HCT116 (cell line): ENCODE measurements at regions not wholly inside any gene's neighbourhood (a gene's known extent, or its start where the extent isn't known, plus 50 kb on each side); places are given as distances from the start of the nearest gene placed in this dataset.

Experiments
- ATAC-seq: fragments of 200-7000 bp; cut with Tn5 transposase; 2 replicates; pipeline ENCODE4 v1.9.1; 2020; ENCODE audit warnings: mild to moderate bottlenecking, moderate library complexity
- BruUV-seq: library from RNA; stranded (reverse); fragments of 400-500 nt; replicated peaks from 2 replicates; lab custom pipeline; 2021; lab: Mats Ljungman, UMichigan
- CTCF ChIA-PET: fragments of 300-600 bp; sonication (Branson Sonifier 250); formaldehyde crosslinking; loops from one replicate; lab custom pipeline; 2021; ENCODE audit warnings: antibody characterized with exemption; lab: Charles Lee
- POLR2A ChIA-PET: fragments of 300-600, 350-600 bp; sonication (Branson Sonifier 250); formaldehyde crosslinking; loops from one replicate; lab custom pipeline; 2021; ENCODE audit warnings: antibody characterized with exemption; lab: Charles Lee
- RAD21 ChIA-PET, 2 experiments: fragments of 300-600 bp; sonication (Branson Sonifier 250); formaldehyde crosslinking; loops; one replicate each; lab custom pipeline; 2023; ENCODE audit warnings: low total read pairs in 2 of 2; ENCODE audit not compliant: uncharacterized antibody in 2 of 2, unreplicated experiment in 2 of 2, low non-redundant PET in 1 of 2; lab: Charles Lee
- DNase-seq: peaks from one replicate; pipeline ENCODE4 v3.0.0-alpha.2; 2010; ENCODE audit warnings: low read depth, low spot score
- H2AFZ ChIP-seq: fragments of 200-600 bp; shearing (Covaris generic), sonication (generic); 2 replicates; pipeline ENCODE4 v1.6.1; 2017; ENCODE audit warnings: low read depth, mixed run types, mixed read lengths, antibody characterized with exemption, low read length; ENCODE audit not compliant: poor library complexity, severe bottlenecking
- H3K27ac ChIP-seq: 2 replicates; pipeline ENCODE4 v1.5.1; 2012; ENCODE audit warnings: low read depth, low read length
- H3K27me3 ChIP-seq: fragments of 200-600 bp; sonication (generic); 2 replicates; pipeline ENCODE4 v1.6.1; 2016; ENCODE audit warnings: mixed run types, low read length, mixed read lengths; ENCODE audit not compliant: insufficient read depth
- H3K36me3 ChIP-seq, 2 experiments: fragments of 200-500 bp in 1 of 2; fragments of 200-600 bp in 1 of 2; sonication (Bioruptor generic) in 1 of 2; sonication (generic) in 1 of 2; 2 replicates each; pipeline versions ENCODE4 v1.5.1 to v1.6.1; 2014 to 2016; ENCODE audit warnings: low read length in 2 of 2, inconsistent platforms in 1 of 2, mixed read lengths in 1 of 2, mixed run types in 1 of 2; ENCODE audit not compliant: insufficient read depth in 2 of 2, control insufficient read depth in 1 of 2
- H3K4me1 ChIP-seq, 2 experiments: fragments of 200-600 bp in 1 of 2; sonication (generic) in 1 of 2; 2 replicates each; pipeline versions ENCODE4 v1.5.1 to v1.6.1; 2012 to 2017; ENCODE audit warnings: low read length in 2 of 2, inconsistent platforms in 1 of 2, mild to moderate bottlenecking in 1 of 2, mixed read lengths in 1 of 2, mixed run types in 1 of 2, moderate library complexity in 1 of 2; ENCODE audit not compliant: insufficient read depth in 2 of 2, control insufficient read depth in 1 of 2
- H3K4me2 ChIP-seq: fragments of 200-600 bp; sonication (generic); 2 replicates; pipeline ENCODE4 v1.6.1; 2017; ENCODE audit warnings: mixed run types, low read length, mixed read lengths
- H3K4me3 ChIP-seq, 2 experiments: fragments of 200-600 bp in 1 of 2; sonication (generic) in 1 of 2; replicated peaks in 1 of 2; 2 replicates each; pipeline ENCODE4 v1.5.1; 2011 to 2016; ENCODE audit warnings: low read length in 2 of 2, control low read depth in 1 of 2, low read depth in 1 of 2, mild to moderate bottlenecking in 1 of 2, mixed read lengths in 1 of 2, mixed run types in 1 of 2
- H3K79me2 ChIP-seq: fragments of 200-600 bp; sonication (generic); 2 replicates; pipeline ENCODE4 v1.6.1; 2017; ENCODE audit warnings: mild to moderate bottlenecking, mixed run types, low read length, moderate library complexity, mixed read lengths; ENCODE audit not compliant: insufficient read depth
- H3K9ac ChIP-seq: fragments of 200-600 bp; sonication (generic); 2 replicates; pipeline ENCODE4 v1.6.1; 2016; ENCODE audit warnings: low read length, mixed read lengths
- H3K9me2 ChIP-seq: fragments of 200-600 bp; sonication (generic), shearing (Covaris generic); 2 replicates; pipeline ENCODE4 v1.6.1; 2017; ENCODE audit warnings: mixed run types, mild to moderate bottlenecking, moderate library complexity; ENCODE audit not compliant: insufficient read depth
- H3K9me3 ChIP-seq, 2 experiments: fragments of 200-500 bp in 1 of 2; fragments of 200-600 bp in 1 of 2; sonication (Bioruptor generic) in 1 of 2; sonication (generic) in 1 of 2; 2 replicates each; pipeline ENCODE4 v1.6.1; 2014 to 2017; ENCODE audit warnings: low read length in 2 of 2, mixed read lengths in 2 of 2, inconsistent platforms in 1 of 2, low read depth in 1 of 2, mild to moderate bottlenecking in 1 of 2, mixed run types in 1 of 2, moderate library complexity in 1 of 2; ENCODE audit not compliant: control insufficient read depth in 1 of 2, insufficient read depth in 1 of 2
- H4K20me1 ChIP-seq: fragments of 200-600 bp; sonication (generic), shearing (Covaris generic); 2 replicates; pipeline ENCODE4 v1.6.1; 2017; ENCODE audit warnings: mixed run types, mild to moderate bottlenecking, moderate library complexity; ENCODE audit not compliant: insufficient read depth
- CEBPB ChIP-seq: IDR thresholded peaks from 2 replicates; pipeline ENCODE4 v1.6.1; 2012; ENCODE audit warnings: low read depth
- ELF1 ChIP-seq: IDR thresholded peaks from 2 replicates; pipeline ENCODE4 v1.6.1; 2012; ENCODE audit warnings: low read depth, borderline replicate concordance
- EZH2 ChIP-seq: fragments of 200-600 bp; sonication (generic); IDR thresholded peaks from 2 replicates; pipeline ENCODE4 v1.6.1; 2017; ENCODE audit warnings: antibody characterized with exemption, mixed run types
- FOSL1 ChIP-seq: IDR thresholded peaks from 2 replicates; pipeline ENCODE4 v1.6.1; 2012; ENCODE audit warnings: low read depth
- JUND ChIP-seq: IDR thresholded peaks from 2 replicates; pipeline ENCODE4 v1.6.1; 2012
- POLR2AphosphoS5 ChIP-seq: IDR thresholded peaks from 2 replicates; pipeline ENCODE4 v1.6.1; 2011; ENCODE audit warnings: mild to moderate bottlenecking, low read depth, low read length, moderate library complexity
- TCF7L2 ChIP-seq: IDR thresholded peaks from 2 replicates; pipeline ENCODE4 v1.7.0; 2011; ENCODE audit warnings: borderline replicate concordance, inconsistent platforms; ENCODE audit not compliant: insufficient read depth, insufficient read length; ENCODE audit errors: extremely low read depth
- ZNF274 ChIP-seq: fragments of 200-500 bp; sonication (Bioruptor generic); IDR thresholded peaks from 2 replicates; pipeline ENCODE4 v1.6.1; 2014; ENCODE audit warnings: mild to moderate bottlenecking, low read depth, low read length, inconsistent platforms
- intact Hi-C: fragments of 100-400 bp; cut with micrococcal nuclease; formaldehyde crosslinking; loops from 2 replicates; pipeline ENCODE4 v1.10.0; 2022
- TF ChIP-seq, protein P1 (sequence below): IDR thresholded peaks from 2 replicates; pipeline ENCODE4 v1.6.1; 2012
- TF ChIP-seq, protein P2 (sequence below), 3 experiments: fragments of 200-600 bp in 1 of 3; sonication (generic) in 1 of 3; IDR thresholded peaks in 2 of 3; conservative IDR thresholded peaks in 1 of 3; 2 replicates each; pipeline ENCODE4 v1.5.1; 2012 to 2017; ENCODE audit warnings: low read depth in 2 of 3, low read length in 2 of 3, antibody characterized with exemption in 1 of 3, borderline replicate concordance in 1 of 3, control low read depth in 1 of 3, mild to moderate bottlenecking in 1 of 3, mixed read lengths in 1 of 3, mixed run types in 1 of 3, moderate library complexity in 1 of 3; ENCODE audit not compliant: insufficient read depth in 1 of 3

DNA sequence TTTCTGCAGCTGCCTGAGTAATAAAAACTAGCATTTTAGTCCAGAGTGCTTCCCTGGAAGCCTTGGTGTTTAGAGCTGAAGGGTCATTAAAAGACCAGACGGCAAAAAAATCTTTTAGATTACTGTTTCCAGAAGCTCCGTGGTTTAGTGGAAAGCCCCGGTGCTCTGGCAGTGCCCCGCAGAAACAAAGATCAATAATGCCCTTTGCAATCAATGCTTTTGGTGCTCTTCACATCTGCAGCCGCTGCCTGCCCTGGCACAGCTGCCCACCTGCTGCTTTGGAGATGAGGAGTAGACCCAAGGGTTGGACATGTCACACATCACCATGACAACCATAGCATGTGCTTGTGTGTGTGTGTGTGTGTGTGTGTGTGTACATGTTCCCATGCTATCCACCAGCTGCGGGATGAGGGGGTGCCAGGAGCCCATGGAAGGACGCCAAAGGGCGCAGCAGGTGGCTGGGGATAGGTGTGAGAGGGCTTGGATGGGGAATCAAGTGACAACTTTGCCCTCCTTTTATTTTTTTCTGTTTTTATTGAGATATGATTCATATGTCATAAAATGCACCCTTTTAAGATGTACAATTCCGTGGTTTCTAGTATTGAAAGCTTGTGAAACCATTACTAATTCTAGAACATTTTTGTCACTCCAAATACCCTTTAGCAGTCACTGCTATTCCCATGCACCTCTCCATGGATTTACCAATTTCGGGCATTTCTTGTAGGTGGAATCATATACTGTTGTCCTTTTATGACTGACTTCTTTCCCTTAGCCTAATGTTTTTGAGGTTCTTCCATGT is 75.7 kb upstream of the KLHL25 start:
- no peaks in the 10 kb centered on the region for H3K36me3 ChIP-seq
- H3K9ac ChIP-seq: no peak overlapping the region
- peaks cover 16% of the 10 kb centered on the region for H3K27me3 ChIP-seq
- no TSS peak for BruUV-seq
- H3K4me1 ChIP-seq: no peaks in the 10 kb centered on the region
- H3K9me2 ChIP-seq: no peaks in the 10 kb centered on the region
- H4K20me1 ChIP-seq: no peaks in the 10 kb centered on the region
- no peaks in the 10 kb centered on the region for H3K9me3 ChIP-seq
- DNase-seq: no peak
- no peak overlapping the region for H3K4me2 ChIP-seq
- no peak for TF ChIP-seq JUND
- TF ChIP-seq ZNF274: no peak
- TF ChIP-seq ELF1: no peak
- TF ChIP-seq EZH2: no peak
- TF ChIP-seq POLR2AphosphoS5: no peak
- TF ChIP-seq CEBPB: no peak
- TF ChIP-seq, protein P1, sequence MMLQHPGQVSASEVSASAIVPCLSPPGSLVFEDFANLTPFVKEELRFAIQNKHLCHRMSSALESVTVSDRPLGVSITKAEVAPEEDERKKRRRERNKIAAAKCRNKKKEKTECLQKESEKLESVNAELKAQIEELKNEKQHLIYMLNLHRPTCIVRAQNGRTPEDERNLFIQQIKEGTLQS: no peak
- TF ChIP-seq, protein P2, sequence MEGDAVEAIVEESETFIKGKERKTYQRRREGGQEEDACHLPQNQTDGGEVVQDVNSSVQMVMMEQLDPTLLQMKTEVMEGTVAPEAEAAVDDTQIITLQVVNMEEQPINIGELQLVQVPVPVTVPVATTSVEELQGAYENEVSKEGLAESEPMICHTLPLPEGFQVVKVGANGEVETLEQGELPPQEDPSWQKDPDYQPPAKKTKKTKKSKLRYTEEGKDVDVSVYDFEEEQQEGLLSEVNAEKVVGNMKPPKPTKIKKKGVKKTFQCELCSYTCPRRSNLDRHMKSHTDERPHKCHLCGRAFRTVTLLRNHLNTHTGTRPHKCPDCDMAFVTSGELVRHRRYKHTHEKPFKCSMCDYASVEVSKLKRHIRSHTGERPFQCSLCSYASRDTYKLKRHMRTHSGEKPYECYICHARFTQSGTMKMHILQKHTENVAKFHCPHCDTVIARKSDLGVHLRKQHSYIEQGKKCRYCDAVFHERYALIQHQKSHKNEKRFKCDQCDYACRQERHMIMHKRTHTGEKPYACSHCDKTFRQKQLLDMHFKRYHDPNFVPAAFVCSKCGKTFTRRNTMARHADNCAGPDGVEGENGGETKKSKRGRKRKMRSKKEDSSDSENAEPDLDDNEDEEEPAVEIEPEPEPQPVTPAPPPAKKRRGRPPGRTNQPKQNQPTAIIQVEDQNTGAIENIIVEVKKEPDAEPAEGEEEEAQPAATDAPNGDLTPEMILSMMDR (IDR thresholded peaks at IDR 0.05 in 2 of 3, conservative IDR thresholded peaks at IDR 0.05 in 1 of 3; ENCODE audit: borderline replicate concordance in 1 of 3, insufficient read depth in 1 of 3, low read depth in 2 of 3, low read length in 2 of 3): no peak
- no peak for TF ChIP-seq TCF7L2
- no peak for TF ChIP-seq FOSL1
- RAD21 ChIA-PET: no interaction called here
- POLR2A ChIA-PET: no interaction called here
- no peak overlapping the region for H2AFZ ChIP-seq
- H3K27ac ChIP-seq: no peak overlapping the region
- CTCF ChIA-PET: no interaction called here
- no peak for ATAC-seq
- no peaks in the 10 kb centered on the region for H3K79me2 ChIP-seq
- no peak overlapping the region for H3K4me3 ChIP-seq
- intact Hi-C loops: no loop called here
